ENCODE measurements at regions not wholly inside any gene's neighbourhood (a gene's known extent, or its start where the extent isn't known, plus 50 kb on each side); places are given as distances from the start of the nearest gene placed in this dataset.
"Not testable (repeated sequence)": the region's sequence is repeated elsewhere in the genome, so short reads cannot be mapped to it uniquely, and the experiment has no call there.

DNA sequence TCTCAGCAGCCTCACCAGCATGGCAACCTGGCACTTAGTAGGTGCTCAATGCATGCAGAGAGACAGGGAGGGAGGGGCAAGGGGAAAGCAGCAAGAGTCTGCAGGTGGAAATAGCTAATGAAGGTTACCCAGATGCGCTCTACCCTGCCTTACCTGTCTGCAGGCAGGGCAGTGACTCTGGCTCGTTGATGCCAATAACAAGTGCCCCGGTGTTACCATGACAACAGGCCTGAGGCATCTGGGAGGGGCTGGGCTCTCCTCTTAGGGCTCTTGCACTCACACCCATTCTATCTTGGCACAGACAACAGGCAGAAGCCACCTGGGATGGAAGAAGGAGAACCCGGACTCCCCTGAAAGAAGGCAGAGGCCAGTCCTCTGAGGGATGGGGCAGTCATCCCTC is 896.0 kb downstream of the TUBA3C start:
- CTCF ChIA-PET; H3K4me1 ChIP-seq (ENCODE audit: control insufficient read depth, insufficient read depth, low read length); DNase-seq (ENCODE audit: low read depth, low spot score); BruUV-seq (replicated peaks); H3K27me3 ChIP-seq (ENCODE audit: control insufficient read depth, insufficient read depth, low read length); ATAC-seq; H3K4me3 ChIP-seq (ENCODE audit: low read depth in 2 of 2, low read length in 2 of 2); H3K36me3 ChIP-seq (ENCODE audit: control insufficient read depth, insufficient read depth, low read length); in situ Hi-C loops (cut with HindIII; ENCODE audit: low pct_unique_long_range_greater_than_20kb, low sequenced_read_pairs); H3K27ac ChIP-seq (ENCODE audit: low read length); intact Hi-C loops (cut with micrococcal nuclease; ENCODE audit: unreplicated experiment); POLR2A ChIA-PET; H3K9me3 ChIP-seq (ENCODE audit: control insufficient read depth, insufficient read depth, low read depth, low read length): not testable (repeated sequence)

DNA sequence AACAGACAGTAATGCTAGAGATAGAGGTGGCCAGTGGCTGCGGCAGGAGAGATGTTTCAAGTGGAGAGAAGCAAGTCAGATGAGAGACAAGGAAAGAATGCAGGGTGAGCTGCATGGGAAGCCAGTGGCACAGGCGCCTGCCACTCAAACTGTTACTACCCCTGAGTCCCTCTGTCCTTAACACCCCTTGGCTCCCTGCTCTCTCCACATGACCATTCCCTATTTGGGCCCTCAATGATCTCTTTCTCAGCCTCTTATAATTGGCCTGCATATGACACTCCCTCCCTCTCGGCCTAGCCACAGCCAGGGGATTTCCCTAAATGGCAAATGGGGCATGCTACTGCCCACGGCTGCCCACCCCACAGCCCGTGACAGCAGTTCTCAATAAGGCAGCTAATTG is 897.6 kb downstream of the TUBA3C start:
- intact Hi-C loops (cut with micrococcal nuclease; ENCODE audit: unreplicated experiment); BruUV-seq (replicated peaks): not testable (repeated sequence)

DNA sequence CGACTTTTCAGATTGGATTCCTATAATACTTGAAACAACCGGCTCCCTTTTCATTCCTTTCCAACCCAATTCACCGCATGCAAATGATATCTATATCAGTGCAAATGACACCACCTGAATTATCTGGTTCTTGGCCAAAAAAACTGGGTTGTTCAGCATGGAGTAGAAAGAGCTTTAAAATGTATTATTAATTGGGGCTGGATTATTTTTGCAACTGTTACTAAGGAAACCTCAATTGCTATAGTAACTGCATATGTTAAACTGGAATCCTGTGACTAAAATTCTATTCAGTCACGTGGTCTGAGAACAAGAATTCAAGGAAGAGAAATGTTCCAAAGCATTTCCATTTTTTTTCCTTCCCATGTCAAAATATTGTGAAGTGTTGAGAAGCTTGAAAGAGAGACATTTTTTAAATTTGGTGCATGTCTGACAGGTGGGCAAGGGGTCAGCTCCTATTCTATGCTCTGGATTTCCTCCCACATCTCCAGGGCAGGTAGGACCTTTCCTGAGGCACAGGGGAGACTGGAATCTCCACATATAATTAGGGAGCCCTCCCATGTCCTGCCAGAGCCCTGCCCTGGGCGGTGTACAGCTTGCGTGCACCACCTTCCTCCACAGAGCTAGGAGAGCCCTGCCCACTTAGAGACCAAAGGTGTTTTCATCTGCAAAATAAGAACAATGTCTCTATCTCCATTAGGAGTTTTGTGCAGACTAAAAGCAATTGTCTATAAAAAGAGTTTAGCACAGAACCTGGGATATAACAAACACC is 899.6 kb downstream of the TUBA3C start:
- H3K4me1 ChIP-seq (ENCODE audit: control insufficient read depth, insufficient read depth, low read length); intact Hi-C loops (cut with micrococcal nuclease; ENCODE audit: unreplicated experiment); H3K36me3 ChIP-seq (ENCODE audit: control insufficient read depth, insufficient read depth, low read length); H3K27me3 ChIP-seq (ENCODE audit: control insufficient read depth, insufficient read depth, low read length); H3K27ac ChIP-seq (ENCODE audit: low read length); H3K9me3 ChIP-seq (ENCODE audit: control insufficient read depth, insufficient read depth, low read depth, low read length); H3K4me3 ChIP-seq (ENCODE audit: low read depth in 2 of 2, low read length in 2 of 2); in situ Hi-C loops (cut with HindIII; ENCODE audit: low pct_unique_long_range_greater_than_20kb, low sequenced_read_pairs); POLR2A ChIA-PET; CTCF ChIA-PET; BruUV-seq (replicated peaks); DNase-seq (ENCODE audit: low read depth, low spot score); ATAC-seq: not testable (repeated sequence)

More for the DNA sequence above, 897.6 kb downstream of the TUBA3C start:
- CTCF ChIA-PET; H3K27ac ChIP-seq (ENCODE audit: low read length); H3K4me1 ChIP-seq (ENCODE audit: control insufficient read depth, insufficient read depth, low read length); DNase-seq (ENCODE audit: low read depth, low spot score); H3K27me3 ChIP-seq (ENCODE audit: control insufficient read depth, insufficient read depth, low read length); in situ Hi-C loops (cut with HindIII; ENCODE audit: low pct_unique_long_range_greater_than_20kb, low sequenced_read_pairs); POLR2A ChIA-PET; ATAC-seq; H3K36me3 ChIP-seq (ENCODE audit: control insufficient read depth, insufficient read depth, low read length); H3K9me3 ChIP-seq (ENCODE audit: control insufficient read depth, insufficient read depth, low read depth, low read length); H3K4me3 ChIP-seq (ENCODE audit: low read depth in 2 of 2, low read length in 2 of 2): not testable (repeated sequence)

DNA sequence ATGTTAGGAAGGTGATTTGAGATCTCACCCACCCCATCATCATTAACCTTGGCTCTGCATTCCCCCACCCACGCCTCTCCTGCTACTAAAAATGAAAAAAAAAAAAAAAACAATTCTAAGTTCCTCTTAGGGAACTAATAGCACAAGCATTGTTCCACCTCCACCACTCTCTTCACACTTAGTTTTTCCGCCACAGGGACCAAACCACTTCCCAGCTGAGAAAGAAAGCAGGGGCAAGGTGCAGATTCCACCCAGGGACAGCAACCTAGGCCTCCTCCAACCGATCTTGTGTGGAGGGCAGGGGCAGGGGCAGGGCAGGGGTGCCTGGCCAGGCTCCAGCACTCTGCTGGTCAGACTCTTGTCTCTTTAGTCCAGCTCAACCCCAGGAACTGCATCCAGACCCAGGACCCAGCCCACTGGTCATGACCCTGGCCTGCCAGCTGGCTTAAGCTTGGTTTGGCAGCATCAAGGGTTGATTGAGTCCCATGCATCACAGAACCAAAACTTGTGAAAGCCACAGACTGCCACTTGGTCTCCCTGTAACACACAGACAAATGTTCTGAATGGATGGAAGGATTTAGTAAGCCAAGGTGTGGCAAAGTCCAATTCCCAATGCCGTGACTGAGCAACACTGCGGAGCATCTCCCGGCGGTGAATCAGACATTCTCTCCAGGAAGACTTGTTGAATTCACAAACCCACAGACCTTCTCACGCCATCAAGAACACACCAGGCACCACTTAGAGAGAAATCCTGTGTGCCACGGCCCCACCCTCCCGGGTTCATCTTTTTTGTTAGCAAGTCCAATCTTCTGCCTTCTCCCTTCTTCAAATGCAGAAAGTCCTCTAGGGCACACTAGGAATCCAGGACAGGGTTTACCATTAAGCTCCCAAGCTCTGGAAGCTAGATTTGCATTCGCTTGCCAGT is 900.5 kb downstream of the TUBA3C start:
- DNase-seq (ENCODE audit: low read depth, low spot score); H3K27me3 ChIP-seq (ENCODE audit: control insufficient read depth, insufficient read depth, low read length); POLR2A ChIA-PET; H3K4me3 ChIP-seq (ENCODE audit: low read depth in 2 of 2, low read length in 2 of 2); CTCF ChIA-PET; H3K36me3 ChIP-seq (ENCODE audit: control insufficient read depth, insufficient read depth, low read length); H3K27ac ChIP-seq (ENCODE audit: low read length); intact Hi-C loops (cut with micrococcal nuclease; ENCODE audit: unreplicated experiment); ATAC-seq; BruUV-seq (replicated peaks); H3K4me1 ChIP-seq (ENCODE audit: control insufficient read depth, insufficient read depth, low read length); H3K9me3 ChIP-seq (ENCODE audit: control insufficient read depth, insufficient read depth, low read depth, low read length); in situ Hi-C loops (cut with HindIII; ENCODE audit: low pct_unique_long_range_greater_than_20kb, low sequenced_read_pairs): not testable (repeated sequence)

DNA sequence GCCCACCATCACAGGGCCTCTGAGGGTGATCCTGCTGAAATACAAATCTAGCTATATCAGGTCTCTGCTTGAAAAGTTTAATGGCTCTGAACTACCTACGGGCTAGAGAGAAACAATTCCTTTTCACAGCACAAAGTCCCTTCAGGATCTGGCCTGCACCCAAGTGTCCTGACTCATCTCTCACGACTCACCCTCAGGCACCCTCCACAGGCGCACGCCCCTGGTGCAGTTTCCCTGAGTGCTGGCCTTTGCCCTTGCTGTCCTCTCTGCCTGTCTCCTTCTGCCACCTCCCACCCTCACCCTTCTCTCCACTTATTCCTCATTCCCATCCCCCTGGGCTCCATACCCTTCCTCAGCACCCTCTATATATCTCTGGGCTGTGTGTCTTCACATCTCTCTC is 901.7 kb downstream of the TUBA3C start:
- H3K36me3 ChIP-seq (ENCODE audit: control insufficient read depth, insufficient read depth, low read length); POLR2A ChIA-PET; H3K4me3 ChIP-seq (ENCODE audit: low read depth in 2 of 2, low read length in 2 of 2); CTCF ChIA-PET; BruUV-seq (replicated peaks); in situ Hi-C loops (cut with HindIII; ENCODE audit: low pct_unique_long_range_greater_than_20kb, low sequenced_read_pairs); H3K4me1 ChIP-seq (ENCODE audit: control insufficient read depth, insufficient read depth, low read length); H3K9me3 ChIP-seq (ENCODE audit: control insufficient read depth, insufficient read depth, low read depth, low read length); H3K27ac ChIP-seq (ENCODE audit: low read length); intact Hi-C loops (cut with micrococcal nuclease; ENCODE audit: unreplicated experiment); ATAC-seq; DNase-seq (ENCODE audit: low read depth, low spot score); H3K27me3 ChIP-seq (ENCODE audit: control insufficient read depth, insufficient read depth, low read length): not testable (repeated sequence)

DNA sequence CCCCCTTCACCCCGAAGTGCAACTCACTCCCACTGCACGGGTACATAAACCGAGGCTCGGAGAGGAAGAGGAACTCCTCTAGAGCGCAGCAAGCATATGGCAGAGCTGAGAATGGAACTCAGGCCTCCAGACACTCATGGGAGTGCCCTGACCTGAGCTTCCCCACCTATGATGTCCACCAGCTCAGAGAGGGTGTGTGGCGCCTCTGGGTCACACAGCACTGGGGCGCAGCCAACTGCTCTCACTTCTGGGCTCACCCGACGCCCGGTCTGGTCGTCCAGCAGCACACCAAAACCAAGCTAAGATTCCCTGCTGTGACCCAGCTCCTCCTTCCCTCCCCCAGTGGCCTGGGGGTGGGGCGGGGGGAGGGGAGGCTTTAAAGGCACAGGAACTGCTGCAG is 904.3 kb downstream of the TUBA3C start:
- intact Hi-C loops (cut with micrococcal nuclease; ENCODE audit: unreplicated experiment); H3K4me1 ChIP-seq (ENCODE audit: control insufficient read depth, insufficient read depth, low read length); H3K9me3 ChIP-seq (ENCODE audit: control insufficient read depth, insufficient read depth, low read depth, low read length); H3K27ac ChIP-seq (ENCODE audit: low read length); H3K27me3 ChIP-seq (ENCODE audit: control insufficient read depth, insufficient read depth, low read length); CTCF ChIA-PET; H3K36me3 ChIP-seq (ENCODE audit: control insufficient read depth, insufficient read depth, low read length); in situ Hi-C loops (cut with HindIII; ENCODE audit: low pct_unique_long_range_greater_than_20kb, low sequenced_read_pairs); POLR2A ChIA-PET; BruUV-seq (replicated peaks); DNase-seq (ENCODE audit: low read depth, low spot score); ATAC-seq; H3K4me3 ChIP-seq (ENCODE audit: low read depth in 2 of 2, low read length in 2 of 2): not testable (repeated sequence)

DNA sequence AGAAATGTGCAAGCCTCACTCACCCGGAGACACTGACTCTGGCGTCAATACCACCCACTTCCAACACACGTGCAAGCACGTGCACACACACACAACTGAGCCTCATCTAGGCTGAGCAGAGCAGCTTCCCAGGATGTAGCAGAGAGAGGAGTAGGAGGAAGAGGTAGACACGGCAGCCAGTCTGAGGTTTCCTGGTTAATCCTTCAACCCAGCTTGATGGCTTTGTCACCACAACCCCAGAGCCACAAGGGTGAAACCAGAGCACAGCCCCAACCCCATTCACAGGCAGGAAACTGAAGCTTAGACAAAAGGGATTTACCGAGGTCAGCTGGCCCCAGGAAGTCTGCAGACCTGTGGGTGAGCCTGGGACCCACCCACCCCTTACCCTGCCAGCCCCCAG is 905.3 kb downstream of the TUBA3C start:
- BruUV-seq (replicated peaks); in situ Hi-C loops (cut with HindIII; ENCODE audit: low pct_unique_long_range_greater_than_20kb, low sequenced_read_pairs); CTCF ChIA-PET; intact Hi-C loops (cut with micrococcal nuclease; ENCODE audit: unreplicated experiment); H3K9me3 ChIP-seq (ENCODE audit: control insufficient read depth, insufficient read depth, low read depth, low read length); ATAC-seq; POLR2A ChIA-PET; H3K27ac ChIP-seq (ENCODE audit: low read length); H3K4me1 ChIP-seq (ENCODE audit: control insufficient read depth, insufficient read depth, low read length); H3K36me3 ChIP-seq (ENCODE audit: control insufficient read depth, insufficient read depth, low read length); DNase-seq (ENCODE audit: low read depth, low spot score); H3K27me3 ChIP-seq (ENCODE audit: control insufficient read depth, insufficient read depth, low read length); H3K4me3 ChIP-seq (ENCODE audit: low read depth in 2 of 2, low read length in 2 of 2): not testable (repeated sequence)
